SK-N-SH (cell line): ENCODE measurements at regions not wholly inside any gene's neighbourhood (a gene's known extent, or its start where the extent isn't known, plus 50 kb on each side); places are given as distances from the start of the nearest gene placed in this dataset.

Experiments used
- EP300 ChIP-seq, 2 experiments: IDR thresholded peaks; 2 replicates each; pipeline versions ENCODE4 v1.4.0 to v1.6.1; 2012; ENCODE audit warnings: borderline replicate concordance in 1 of 2, low read depth in 1 of 2, low read length in 1 of 2
- FOSL2 ChIP-seq: IDR thresholded peaks from 2 replicates; pipeline ENCODE4 v1.4.0; 2012; ENCODE audit warnings: low read depth, mild to moderate bottlenecking, moderate library complexity, borderline replicate concordance
- TF ChIP-seq, protein P1 (sequence below): fragments of 200-600 bp; sonication (generic); IDR thresholded peaks from 2 replicates; pipeline ENCODE4 v1.6.1; 2017; ENCODE audit warnings: antibody characterized with exemption, mild to moderate bottlenecking, moderate library complexity
- TF ChIP-seq, protein P2 (sequence below): IDR thresholded peaks from 2 replicates; pipeline ENCODE4; 2012

DNA sequence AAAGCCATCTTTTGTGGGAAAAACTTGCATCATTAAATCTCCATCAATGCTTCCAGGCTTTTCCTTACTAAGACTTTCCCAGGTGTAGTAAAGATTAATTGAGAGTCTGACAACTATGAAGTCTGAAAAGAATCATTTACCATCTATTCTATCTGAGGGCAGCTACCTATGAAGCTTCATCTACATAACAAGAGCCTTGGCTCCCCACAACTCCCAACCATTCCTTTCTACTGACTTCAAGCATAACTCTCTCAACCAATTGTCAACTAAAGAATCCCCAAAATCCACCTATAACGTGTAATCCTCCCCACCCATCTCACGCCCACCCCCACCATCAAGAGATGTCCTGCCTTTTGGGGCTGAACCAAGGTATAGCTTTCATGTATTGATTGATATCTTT lies 101.5 kb upstream of the GABRA2 start:
- TF ChIP-seq, protein P1, sequence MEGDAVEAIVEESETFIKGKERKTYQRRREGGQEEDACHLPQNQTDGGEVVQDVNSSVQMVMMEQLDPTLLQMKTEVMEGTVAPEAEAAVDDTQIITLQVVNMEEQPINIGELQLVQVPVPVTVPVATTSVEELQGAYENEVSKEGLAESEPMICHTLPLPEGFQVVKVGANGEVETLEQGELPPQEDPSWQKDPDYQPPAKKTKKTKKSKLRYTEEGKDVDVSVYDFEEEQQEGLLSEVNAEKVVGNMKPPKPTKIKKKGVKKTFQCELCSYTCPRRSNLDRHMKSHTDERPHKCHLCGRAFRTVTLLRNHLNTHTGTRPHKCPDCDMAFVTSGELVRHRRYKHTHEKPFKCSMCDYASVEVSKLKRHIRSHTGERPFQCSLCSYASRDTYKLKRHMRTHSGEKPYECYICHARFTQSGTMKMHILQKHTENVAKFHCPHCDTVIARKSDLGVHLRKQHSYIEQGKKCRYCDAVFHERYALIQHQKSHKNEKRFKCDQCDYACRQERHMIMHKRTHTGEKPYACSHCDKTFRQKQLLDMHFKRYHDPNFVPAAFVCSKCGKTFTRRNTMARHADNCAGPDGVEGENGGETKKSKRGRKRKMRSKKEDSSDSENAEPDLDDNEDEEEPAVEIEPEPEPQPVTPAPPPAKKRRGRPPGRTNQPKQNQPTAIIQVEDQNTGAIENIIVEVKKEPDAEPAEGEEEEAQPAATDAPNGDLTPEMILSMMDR, result no peak
- TF ChIP-seq EP300 (IDR thresholded peaks at IDR 0.05; ENCODE audit: borderline replicate concordance in 1 of 2, low read depth in 1 of 2, low read length in 1 of 2), result no peak
- no peak for TF ChIP-seq FOSL2
- TF ChIP-seq, protein P2, sequence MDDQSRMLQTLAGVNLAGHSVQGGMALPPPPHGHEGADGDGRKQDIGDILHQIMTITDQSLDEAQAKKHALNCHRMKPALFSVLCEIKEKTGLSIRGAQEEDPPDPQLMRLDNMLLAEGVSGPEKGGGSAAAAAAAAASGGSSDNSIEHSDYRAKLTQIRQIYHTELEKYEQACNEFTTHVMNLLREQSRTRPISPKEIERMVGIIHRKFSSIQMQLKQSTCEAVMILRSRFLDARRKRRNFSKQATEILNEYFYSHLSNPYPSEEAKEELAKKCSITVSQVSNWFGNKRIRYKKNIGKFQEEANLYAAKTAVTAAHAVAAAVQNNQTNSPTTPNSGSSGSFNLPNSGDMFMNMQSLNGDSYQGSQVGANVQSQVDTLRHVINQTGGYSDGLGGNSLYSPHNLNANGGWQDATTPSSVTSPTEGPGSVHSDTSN, result no peak
